Fibroblast of the aortic adventitia (primary cell): ENCODE measurements at regions not wholly inside any gene's neighbourhood (a gene's known extent, or its start where the extent isn't known, plus 50 kb on each side); places are given as distances from the start of the nearest gene placed in this dataset.

Experiments used
- DNase-seq: peaks from one replicate; pipeline ENCODE4 v3.0.0-alpha.2; 2010; ENCODE audit warnings: low read depth
- H3K4me3 ChIP-seq: 2 replicates; pipeline ENCODE4 v1.5.1; 2011; ENCODE audit warnings: low read depth, mild to moderate bottlenecking, control low read depth, low read length, moderate library complexity
- CTCF ChIP-seq: IDR thresholded peaks from 2 replicates; pipeline ENCODE4 v1.5.1; 2011; ENCODE audit warnings: mild to moderate bottlenecking, low read length, control low read depth, inconsistent platforms; ENCODE audit not compliant: insufficient read depth

GRCh38 chr7:90005836-90006235 is 148.4 kb upstream of the STEAP1 start:
- DNase-seq, result no peak
- no peak overlapping the region for H3K4me3 ChIP-seq
- no peak for TF ChIP-seq CTCF

GRCh38 chr7:90007001-90007654 is 147.1 kb upstream of the STEAP1 start:
- DNase-seq, result no peak
- TF ChIP-seq CTCF, result no peak
- no peak overlapping the region for H3K4me3 ChIP-seq

GRCh38 chr7:90007831-90008230 is 146.4 kb upstream of the STEAP1 start:
- TF ChIP-seq CTCF, result no peak
- no peak for DNase-seq
- H3K4me3 ChIP-seq, result no peak overlapping the region

- no peak overlapping the region for H3K4me3 ChIP-seq
- no peak for DNase-seq
- TF ChIP-seq CTCF, result no peak
These were observed 132.1 kb upstream of the STEAP1 start for GRCh38 chr7:90022213-90022612.

GRCh38 chr7:90025771-90026170 is 128.5 kb upstream of the STEAP1 start:
- DNase-seq, result no peak
- TF ChIP-seq CTCF, result no peak
- no peak overlapping the region for H3K4me3 ChIP-seq

GRCh38 chr7:90033850-90034249 is 120.4 kb upstream of the STEAP1 start:
- TF ChIP-seq CTCF, result no peak
- H3K4me3 ChIP-seq, result no peak overlapping the region
- DNase-seq, result no peak

- DNase-seq, result no peak
- no peak for TF ChIP-seq CTCF
- H3K4me3 ChIP-seq, result no peak overlapping the region
These were observed 101.2 kb upstream of the STEAP1 start for GRCh38 chr7:90053094-90053493.
